ENCODE measurements at regions not wholly inside any gene's neighbourhood (a gene's known extent, or its start where the extent isn't known, plus 50 kb on each side); places are given as distances from the start of the nearest gene placed in this dataset.
A peak's percentile ranks its signal among the peaks of the same experiment; 100 is the strongest.

- H3K27ac Mint-ChIP-seq (ENCODE audit: unreplicated experiment), result no peak overlapping the region
- H3K27me3 Mint-ChIP-seq (ENCODE audit: low read depth), result no peaks in the 10 kb centered on the region
- no peak for TF ChIP-seq CTCF (conservative IDR thresholded peaks at IDR 0.05)
- no peaks in the 10 kb centered on the region for H3K36me3 Mint-ChIP-seq (ENCODE audit: low read depth)
- peaks cover 26% of the 10 kb centered on the region for H3K4me1 Mint-ChIP-seq
- no peak overlapping the region for H3K4me3 Mint-ChIP-seq
- no peaks in the 10 kb centered on the region for H3K9me3 Mint-ChIP-seq
- no peak for DNase-seq (ENCODE audit: low read depth, low spot score)
These were observed 180.2 kb downstream of the KCNA5 start for GRCh38 chr12:5223881-5224280.

- Mint-ChIP-seq H3K4me1 (peaks cover 13% of the 10 kb centered on the region), H3K27me3 (ENCODE audit: low read depth) (no peaks in the 10 kb centered on the region), H3K4me3 (no peak overlapping the region), H3K27ac (ENCODE audit: unreplicated experiment) (no peak overlapping the region), H3K36me3 (ENCODE audit: low read depth) (no peaks in the 10 kb centered on the region), H3K9me3 (no peaks in the 10 kb centered on the region)
- no peak for DNase-seq (ENCODE audit: low read depth, low spot score)
- no peak for TF ChIP-seq CTCF (conservative IDR thresholded peaks at IDR 0.05)
These were observed 182.9 kb downstream of the KCNA5 start for GRCh38 chr12:5226581-5226980.

GRCh38 chr12:5227708-5228373 is 184.2 kb downstream of the KCNA5 start:
- Mint-ChIP-seq H3K36me3 (ENCODE audit: low read depth) (no peaks in the 10 kb centered on the region), H3K27me3 (ENCODE audit: low read depth) (no peaks in the 10 kb centered on the region), H3K9me3 (no peaks in the 10 kb centered on the region), H3K4me3 (no peak overlapping the region), H3K4me1 (peaks cover under 1% of the 10 kb centered on the region), H3K27ac (ENCODE audit: unreplicated experiment) (no peak overlapping the region)
- DNase-seq (ENCODE audit: low read depth, low spot score), result no peak
- TF ChIP-seq CTCF (conservative IDR thresholded peaks at IDR 0.05), result no peak

- Mint-ChIP-seq H3K27me3 (ENCODE audit: low read depth) (no peaks in the 10 kb centered on the region), H3K27ac (ENCODE audit: unreplicated experiment) (no peak overlapping the region), H3K4me3 (no peak overlapping the region), H3K36me3 (ENCODE audit: low read depth) (no peaks in the 10 kb centered on the region), H3K4me1 (no peaks in the 10 kb centered on the region), H3K9me3 (no peaks in the 10 kb centered on the region)
- no peak for DNase-seq (ENCODE audit: low read depth, low spot score)
- no peak for TF ChIP-seq CTCF (conservative IDR thresholded peaks at IDR 0.05)
These were observed 186.5 kb downstream of the KCNA5 start for GRCh38 chr12:5230156-5230555.

- peak overlapping the region; percentile 45 for H3K27ac Mint-ChIP-seq (ENCODE audit: unreplicated experiment)
These were observed 187.2 kb downstream of the KCNA5 start for GRCh38 chr12:5230861-5231260.

More at GRCh38 chr12:5230861-5231260, 187.2 kb downstream of the KCNA5 start:
- DNase-seq (ENCODE audit: low read depth, low spot score), result no peak
- H3K4me3 Mint-ChIP-seq, result no peak overlapping the region
- no peaks in the 10 kb centered on the region for H3K36me3 Mint-ChIP-seq (ENCODE audit: low read depth)
- no peak for TF ChIP-seq CTCF (conservative IDR thresholded peaks at IDR 0.05)
- no peaks in the 10 kb centered on the region for H3K27me3 Mint-ChIP-seq (ENCODE audit: low read depth)
- H3K9me3 Mint-ChIP-seq, result no peaks in the 10 kb centered on the region
- no peaks in the 10 kb centered on the region for H3K4me1 Mint-ChIP-seq
